Stomach (tissue), 4 donors: ENCODE measurements at regions not wholly inside any gene's neighbourhood (a gene's known extent, or its start where the extent isn't known, plus 50 kb on each side); places are given as distances from the start of the nearest gene placed in this dataset.

Source experiments
- CTCF ChIP-seq, 7 experiments: fragments of 450-650 bp in 4 of 7; fragments of 200-600 bp in 3 of 7; sonication (generic) in 3 of 7; IDR thresholded peaks; one replicate each; pipeline ENCODE4 v1.5.1; 2016 to 2019; ENCODE audit warnings: antibody characterized with exemption in 7 of 7, control low read depth in 2 of 7, mild to moderate bottlenecking in 1 of 7
- POLR2A ChIP-seq, 4 donors: fragments of 450-650 bp; IDR thresholded peaks; one replicate each; pipeline ENCODE4 v1.6.1; 2016; ENCODE audit warnings: antibody characterized with exemption in 4 of 4, control low read depth in 2 of 4, mild to moderate bottlenecking in 1 of 4, moderate library complexity in 1 of 4
- POLR2AphosphoS5 ChIP-seq, 3 donors: sonication (generic); formaldehyde crosslinking; IDR thresholded peaks; one replicate each; pipeline ENCODE4 v1.6.1; 2016; ENCODE audit warnings: antibody characterized with exemption in 3 of 3

- TF ChIP-seq CTCF (IDR thresholded peaks at IDR 0.05) (no peak), POLR2A (IDR thresholded peaks at IDR 0.05) (no peak), POLR2AphosphoS5 (IDR thresholded peaks at IDR 0.05) (no peak)
Measured at GRCh38 chr16:48022496-48022895, 133.3 kb downstream of the ABCC12 start.
